Vagina (tissue), 2 donors: ENCODE measurements at regions not wholly inside any gene's neighbourhood (a gene's known extent, or its start where the extent isn't known, plus 50 kb on each side); places are given as distances from the start of the nearest gene placed in this dataset.

Experiments used
- DNase-seq, 2 donors: peaks; one replicate each; pipeline ENCODE4 v3.0.0-alpha.2; 2017; ENCODE audit errors: extremely low spot score in 2 of 2
- H3K27ac ChIP-seq: fragments of 200-600 bp; sonication (generic); one replicate; pipeline ENCODE4 v1.5.1; 2019
- H3K27me3 ChIP-seq: fragments of 200-600 bp; sonication (generic); one replicate; pipeline ENCODE4 v1.5.1; 2019
- H3K36me3 ChIP-seq, 2 donors: fragments of 200-600 bp; sonication (generic); one replicate each; pipeline ENCODE4 v1.5.1; 2017 to 2019
- H3K4me1 ChIP-seq: fragments of 200-600 bp; sonication (generic); one replicate; pipeline ENCODE4 v1.5.1; 2019
- H3K4me3 ChIP-seq, 2 donors: fragments of 200-600 bp; sonication (generic); 1 replicate in 1 of 2; 2 replicates in 1 of 2; pipeline ENCODE4 v1.5.1; 2016 to 2019
- H3K9me3 ChIP-seq: fragments of 200-600 bp; sonication (generic); one replicate; pipeline ENCODE4 v1.5.1; 2019
- CTCF ChIP-seq, 3 experiments: fragments of 450-650 bp in 2 of 3; fragments of 200-600 bp in 1 of 3; sonication (generic) in 1 of 3; IDR thresholded peaks; one replicate each; pipeline ENCODE4 v1.5.1; 2017 to 2019; ENCODE audit warnings: antibody characterized with exemption in 3 of 3, mild to moderate bottlenecking in 2 of 3, moderate library complexity in 2 of 3
- POLR2A ChIP-seq, 2 donors: fragments of 450-650 bp; IDR thresholded peaks; one replicate each; pipeline ENCODE4 v1.6.1; 2017; ENCODE audit warnings: antibody characterized with exemption in 2 of 2, mild to moderate bottlenecking in 2 of 2, moderate library complexity in 2 of 2
- POLR2AphosphoS5 ChIP-seq, 2 donors: sonication (generic); formaldehyde crosslinking; IDR thresholded peaks; one replicate each; pipeline ENCODE4 v1.9.0; 2017; ENCODE audit warnings: antibody characterized with exemption in 2 of 2, mild to moderate bottlenecking in 2 of 2, low read depth in 1 of 2; ENCODE audit not compliant: insufficient read depth in 1 of 2
- intact Hi-C: fragments of 100-400 bp; cut with DNase I; formaldehyde crosslinking; loops from one replicate; pipeline ENCODE4 v1.15.1; 2023

GRCh38 chr4:122285285-122285684 is 93.5 kb upstream of the ADAD1 start:
- TF ChIP-seq POLR2A (IDR thresholded peaks at IDR 0.05) = no peak
- TF ChIP-seq POLR2AphosphoS5 (IDR thresholded peaks at IDR 0.05; ENCODE audit: insufficient read depth in 1 of 2, low read depth in 1 of 2) = no peak
- no peak for TF ChIP-seq CTCF (IDR thresholded peaks at IDR 0.05)
- Histone ChIP-seq H3K9me3 (no peaks in the 10 kb centered on the region), H3K4me3 (no peak overlapping the region), H3K36me3 (peaks cover 0 to 27% of the 10 kb centered on the region in 2 donors), H3K4me1 (no peaks in the 10 kb centered on the region), H3K27me3 (no peaks in the 10 kb centered on the region), H3K27ac (no peak overlapping the region)
- intact Hi-C loops = no loop called here
- no peak for DNase-seq

GRCh38 chr4:122293374-122294365 is 85.1 kb upstream of the ADAD1 start:
- Histone ChIP-seq H3K9me3 (no peaks in the 10 kb centered on the region), H3K4me3 (no peak overlapping the region), H3K27ac (no peak overlapping the region), H3K27me3 (no peaks in the 10 kb centered on the region), H3K4me1 (no peaks in the 10 kb centered on the region), H3K36me3 (peaks cover 0 to 26% of the 10 kb centered on the region in 2 donors)
- intact Hi-C loops = no loop called here
- DNase-seq = no peak
- no peak for TF ChIP-seq CTCF (IDR thresholded peaks at IDR 0.05)
- no peak for TF ChIP-seq POLR2A (IDR thresholded peaks at IDR 0.05)
- no peak for TF ChIP-seq POLR2AphosphoS5 (IDR thresholded peaks at IDR 0.05; ENCODE audit: insufficient read depth in 1 of 2, low read depth in 1 of 2)

- intact Hi-C loops = no loop called here
- TF ChIP-seq POLR2AphosphoS5 (IDR thresholded peaks at IDR 0.05; ENCODE audit: insufficient read depth in 1 of 2, low read depth in 1 of 2) (no peak), CTCF (IDR thresholded peaks at IDR 0.05) (no peak), POLR2A (IDR thresholded peaks at IDR 0.05) (no peak)
- Histone ChIP-seq H3K4me3 (no peak overlapping the region), H3K27me3 (no peaks in the 10 kb centered on the region), H3K9me3 (no peaks in the 10 kb centered on the region), H3K27ac (no peak overlapping the region), H3K36me3 (peaks cover 0 to 28% of the 10 kb centered on the region in 2 donors), H3K4me1 (no peaks in the 10 kb centered on the region)
- no peak for DNase-seq
Measured at GRCh38 chr4:122297694-122298093, 81.1 kb upstream of the ADAD1 start.

- Histone ChIP-seq H3K27me3 (no peaks in the 10 kb centered on the region), H3K27ac (no peak overlapping the region), H3K36me3 (peaks cover 0 to 15% of the 10 kb centered on the region in 2 donors), H3K9me3 (no peaks in the 10 kb centered on the region), H3K4me1 (no peaks in the 10 kb centered on the region), H3K4me3 (no peak overlapping the region)
- no peak for DNase-seq
- TF ChIP-seq POLR2AphosphoS5 (IDR thresholded peaks at IDR 0.05; ENCODE audit: insufficient read depth in 1 of 2, low read depth in 1 of 2) (no peak), CTCF (IDR thresholded peaks at IDR 0.05) (no peak)
- intact Hi-C loops = no loop called here
Measured at GRCh38 chr4:122300776-122301175, 78.0 kb upstream of the ADAD1 start.

GRCh38 chr4:122305853-122306252 is 73.0 kb upstream of the ADAD1 start:
- Histone ChIP-seq H3K27me3 (no peaks in the 10 kb centered on the region), H3K27ac (no peak overlapping the region), H3K36me3 (peaks cover 0 to 13% of the 10 kb centered on the region in 2 donors), H3K4me1 (no peaks in the 10 kb centered on the region), H3K4me3 (no peak overlapping the region), H3K9me3 (no peaks in the 10 kb centered on the region)
- DNase-seq = no peak
- no peak for TF ChIP-seq POLR2AphosphoS5 (IDR thresholded peaks at IDR 0.05; ENCODE audit: insufficient read depth in 1 of 2, low read depth in 1 of 2)
- TF ChIP-seq POLR2A (IDR thresholded peaks at IDR 0.05) = no peak
- TF ChIP-seq CTCF (IDR thresholded peaks at IDR 0.05) = no peak
- intact Hi-C loops = no loop called here
